T-helper 1 cell treated with Interleukin-12 subunit alpha and Interleukin-12 subunit beta and Interleukin-4 antibody, amounts not matched to agents 30 ng/mL and 1 ng/mL, for 36 hours (primary cell): ENCODE measurements at regions not wholly inside any gene's neighbourhood (a gene's known extent, or its start where the extent isn't known, plus 50 kb on each side); places are given as distances from the start of the nearest gene placed in this dataset.

Experiments used
- intact Hi-C: fragments of 100-400 bp; cut with micrococcal nuclease; formaldehyde crosslinking; loops from one replicate; pipeline ENCODE4 v1.15.1; 2024

GRCh38 chr11:115819014-115819413, 314.8 kb upstream of the CADM1 start:
- intact Hi-C loops, result no loop called here

- intact Hi-C loops, result no loop called here
These were observed 313.7 kb upstream of the CADM1 start for GRCh38 chr11:115817844-115818468.

- intact Hi-C loops, result no loop called here
These were observed 304.2 kb upstream of the CADM1 start for GRCh38 chr11:115808351-115808940.

GRCh38 chr11:115806056-115806455, 301.8 kb upstream of the CADM1 start:
- intact Hi-C loops, result no loop called here

- intact Hi-C loops, result no loop called here
These were observed 299.0 kb upstream of the CADM1 start for GRCh38 chr11:115803073-115803740.

GRCh38 chr11:115802641-115803040, 298.4 kb upstream of the CADM1 start:
- intact Hi-C loops, result no loop called here

- intact Hi-C loops, result no loop called here
These were observed 288.7 kb upstream of the CADM1 start for GRCh38 chr11:115792903-115793302.

- intact Hi-C loops, result no loop called here
These were observed 283.1 kb upstream of the CADM1 start for GRCh38 chr11:115787302-115787701.

- intact Hi-C loops, result no loop called here
These were observed 280.7 kb upstream of the CADM1 start for GRCh38 chr11:115784796-115785521.

- intact Hi-C loops, result no loop called here
These were observed 276.6 kb upstream of the CADM1 start for GRCh38 chr11:115780646-115781362.

- intact Hi-C loops, result no loop called here
These were observed 274.9 kb upstream of the CADM1 start for GRCh38 chr11:115778928-115779650.

GRCh38 chr11:115776916-115777315, 272.7 kb upstream of the CADM1 start:
- intact Hi-C loops, result no loop called here

- intact Hi-C loops, result no loop called here
These were observed 271.6 kb upstream of the CADM1 start for GRCh38 chr11:115775846-115776245.

GRCh38 chr11:115774756-115775155, 270.5 kb upstream of the CADM1 start:
- intact Hi-C loops, result no loop called here

GRCh38 chr11:115769891-115770290, 265.7 kb upstream of the CADM1 start:
- intact Hi-C loops, result no loop called here

GRCh38 chr11:115767883-115768282, 263.7 kb upstream of the CADM1 start:
- intact Hi-C loops, result no loop called here

- intact Hi-C loops, result no loop called here
These were observed 263.0 kb upstream of the CADM1 start for GRCh38 chr11:115767047-115767802.

GRCh38 chr11:115766561-115766960, 262.3 kb upstream of the CADM1 start:
- intact Hi-C loops, result no loop called here

GRCh38 chr11:115765803-115766239, 261.6 kb upstream of the CADM1 start:
- intact Hi-C loops, result no loop called here

- intact Hi-C loops, result no loop called here
These were observed 260.0 kb upstream of the CADM1 start for GRCh38 chr11:115764176-115764575.
